Thyroid gland (tissue), 4 donors: ENCODE measurements at regions not wholly inside any gene's neighbourhood (a gene's known extent, or its start where the extent isn't known, plus 50 kb on each side); places are given as distances from the start of the nearest gene placed in this dataset.

ENCODE experiments used
- DNase-seq, 2 donors: peaks; one replicate each; pipeline ENCODE4 v3.0.0-alpha.2; 2019
- H3K27ac ChIP-seq, 3 donors: fragments of 200-600 bp; sonication (generic); 1 replicate in 2 of 3; 2 replicates in 1 of 3; pipeline ENCODE4 v1.5.1; 2016 to 2019; ENCODE audit warnings: mild to moderate bottlenecking in 1 of 3, moderate library complexity in 1 of 3
- H3K27me3 ChIP-seq: fragments of 200-600 bp; sonication (generic); one replicate; pipeline ENCODE4 v1.5.1; 2019
- H3K36me3 ChIP-seq, 2 donors: fragments of 200-600 bp; sonication (generic); one replicate each; pipeline ENCODE4 v1.5.1; 2016 to 2019
- H3K4me1 ChIP-seq, 2 donors: fragments of 200-600 bp; sonication (generic); one replicate each; pipeline ENCODE4 v1.5.1; 2017 to 2019
- H3K4me3 ChIP-seq, 3 donors: fragments of 200-600 bp; sonication (generic); replicated peaks in 1 of 3; 1 replicate in 2 of 3; 2 replicates in 1 of 3; pipeline ENCODE4 v1.5.1; 2016; ENCODE audit warnings: mild to moderate bottlenecking in 1 of 3
- H3K9me3 ChIP-seq: fragments of 200-600 bp; sonication (generic); one replicate; pipeline ENCODE4 v1.5.1; 2017
- POLR2A ChIP-seq, 2 donors: fragments of 450-650 bp; IDR thresholded peaks; one replicate each; pipeline ENCODE4 v1.6.1; 2017; ENCODE audit warnings: antibody characterized with exemption in 2 of 2, mild to moderate bottlenecking in 2 of 2, moderate library complexity in 1 of 2
- WGBS, 2 donors: methylation state at CpG; one replicate each; pipeline ENCODE4 v1.1.5; 2017; 5-methylcytosine and 5-hydroxymethylcytosine counted together
- intact Hi-C: fragments of 100-400 bp; cut with DNase I; formaldehyde crosslinking; loops from one replicate; pipeline ENCODE4 v1.15.1; 2023
- TF ChIP-seq, protein P1 (sequence below), 6 experiments: fragments of 200-600 bp in 3 of 6; fragments of 450-650 bp in 3 of 6; sonication (generic) in 3 of 6; IDR thresholded peaks; one replicate each; pipeline ENCODE4 v1.5.1; 2016 to 2019; ENCODE audit warnings: antibody characterized with exemption in 6 of 6, mild to moderate bottlenecking in 2 of 6, inconsistent platforms in 1 of 6, moderate library complexity in 1 of 6

DNA sequence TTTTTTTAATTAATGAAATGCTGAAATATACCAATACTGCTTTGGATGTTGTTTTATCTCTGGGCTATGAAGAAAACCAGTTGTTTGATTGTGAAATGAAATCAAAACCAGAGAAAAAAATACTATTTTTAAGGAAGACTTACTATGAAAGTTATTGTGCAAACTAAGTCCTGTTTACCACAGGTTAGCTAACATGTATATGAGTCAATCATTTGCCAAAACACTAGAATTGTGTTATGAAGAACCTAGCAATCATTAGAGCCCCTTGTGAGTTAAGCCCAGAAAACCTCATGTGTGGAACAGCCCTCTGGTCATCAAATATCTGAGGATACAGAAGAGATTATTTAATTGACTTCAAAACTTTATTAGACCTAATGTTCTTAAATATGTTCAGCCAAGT lies 83.7 kb downstream of the FAT3 start:
- intact Hi-C loops, result no loop called here
- H3K4me1 ChIP-seq, result no peaks in the 10 kb centered on the region
- H3K36me3 ChIP-seq, result no peaks in the 10 kb centered on the region
- no peaks in the 10 kb centered on the region for H3K9me3 ChIP-seq
- TF ChIP-seq, protein P1, sequence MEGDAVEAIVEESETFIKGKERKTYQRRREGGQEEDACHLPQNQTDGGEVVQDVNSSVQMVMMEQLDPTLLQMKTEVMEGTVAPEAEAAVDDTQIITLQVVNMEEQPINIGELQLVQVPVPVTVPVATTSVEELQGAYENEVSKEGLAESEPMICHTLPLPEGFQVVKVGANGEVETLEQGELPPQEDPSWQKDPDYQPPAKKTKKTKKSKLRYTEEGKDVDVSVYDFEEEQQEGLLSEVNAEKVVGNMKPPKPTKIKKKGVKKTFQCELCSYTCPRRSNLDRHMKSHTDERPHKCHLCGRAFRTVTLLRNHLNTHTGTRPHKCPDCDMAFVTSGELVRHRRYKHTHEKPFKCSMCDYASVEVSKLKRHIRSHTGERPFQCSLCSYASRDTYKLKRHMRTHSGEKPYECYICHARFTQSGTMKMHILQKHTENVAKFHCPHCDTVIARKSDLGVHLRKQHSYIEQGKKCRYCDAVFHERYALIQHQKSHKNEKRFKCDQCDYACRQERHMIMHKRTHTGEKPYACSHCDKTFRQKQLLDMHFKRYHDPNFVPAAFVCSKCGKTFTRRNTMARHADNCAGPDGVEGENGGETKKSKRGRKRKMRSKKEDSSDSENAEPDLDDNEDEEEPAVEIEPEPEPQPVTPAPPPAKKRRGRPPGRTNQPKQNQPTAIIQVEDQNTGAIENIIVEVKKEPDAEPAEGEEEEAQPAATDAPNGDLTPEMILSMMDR (IDR thresholded peaks at IDR 0.05), result no peak
- TF ChIP-seq POLR2A (IDR thresholded peaks at IDR 0.05), result no peak
- H3K27ac ChIP-seq, result no peak overlapping the region
- no peak overlapping the region for H3K4me3 ChIP-seq
- DNase-seq, result no peak
- H3K27me3 ChIP-seq, result no peaks in the 10 kb centered on the region

DNA sequence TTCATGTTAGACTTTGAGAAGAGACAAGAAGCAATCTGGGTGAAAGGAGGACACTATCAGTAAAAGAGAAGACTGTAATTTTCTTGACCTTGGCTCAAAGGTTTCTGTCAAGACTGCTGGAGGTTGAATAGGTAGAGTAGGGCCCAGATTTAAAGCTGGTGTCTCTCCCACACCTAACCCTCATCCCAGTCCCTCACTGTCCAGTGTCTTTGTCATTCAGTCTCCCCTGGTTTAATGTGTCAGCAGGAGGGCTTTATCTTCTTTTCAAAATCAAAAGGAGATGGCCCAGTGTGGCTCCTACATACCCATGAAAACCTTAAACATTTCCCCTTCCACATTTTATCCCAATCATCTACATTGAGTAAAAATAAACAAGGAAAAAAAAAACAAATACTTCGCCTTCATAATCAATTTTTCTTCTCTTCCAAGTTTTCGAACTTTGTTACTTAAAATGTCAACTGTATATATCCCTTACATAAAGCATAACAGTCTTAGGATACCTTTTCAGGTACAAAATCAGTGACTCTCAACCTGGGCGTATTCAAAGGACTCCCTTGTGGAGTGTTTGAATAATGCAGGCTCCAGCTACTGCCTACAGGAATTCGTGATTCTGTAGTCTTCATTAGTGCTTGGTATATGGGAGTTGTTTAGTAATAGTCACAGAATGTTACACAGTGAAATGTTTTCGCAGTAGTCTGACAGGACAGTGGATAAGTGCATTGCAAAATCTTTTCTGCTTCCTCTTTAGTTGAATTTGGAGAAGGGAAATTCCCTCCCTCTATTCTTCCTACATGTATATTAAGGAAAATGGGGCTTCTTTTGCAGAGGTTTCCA lies 87.2 kb downstream of the FAT3 start:
- H3K4me3 ChIP-seq, result no peak overlapping the region
- intact Hi-C loops, result no loop called here
- no peaks in the 10 kb centered on the region for H3K9me3 ChIP-seq
- WGBS, 2 donors, result 59 to 66% methylated on average over 5 of the region's 5 CpGs
- no peaks in the 10 kb centered on the region for H3K4me1 ChIP-seq
- H3K27ac ChIP-seq, result no peak overlapping the region
- no peaks in the 10 kb centered on the region for H3K27me3 ChIP-seq
- no peaks in the 10 kb centered on the region for H3K36me3 ChIP-seq
- TF ChIP-seq, protein P1 (IDR thresholded peaks at IDR 0.05), result no peak
- no peak for TF ChIP-seq POLR2A (IDR thresholded peaks at IDR 0.05)
- no peak for DNase-seq

DNA sequence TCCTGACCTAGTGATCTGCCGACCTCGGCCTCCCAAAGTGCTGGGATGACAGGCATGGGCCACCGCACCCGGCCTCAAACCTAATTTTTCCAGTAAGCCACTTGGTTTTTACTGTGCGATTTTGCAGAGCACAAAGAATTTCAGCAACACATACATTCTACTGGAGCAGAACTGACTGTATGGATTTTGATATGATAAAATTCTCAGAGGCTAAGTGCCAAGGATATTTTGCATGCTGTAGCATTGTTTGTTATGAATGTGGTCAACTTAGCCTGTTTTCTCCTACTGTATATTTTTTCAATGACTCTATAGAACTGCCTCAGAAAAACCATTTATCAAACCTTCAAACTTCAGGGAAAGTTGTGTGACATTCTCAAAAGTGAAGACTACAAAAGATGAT lies 89.2 kb downstream of the FAT3 start:
- Histone ChIP-seq H3K36me3 (no peaks in the 10 kb centered on the region), H3K9me3 (no peaks in the 10 kb centered on the region), H3K27me3 (no peaks in the 10 kb centered on the region), H3K4me3 (no peak overlapping the region), H3K4me1 (no peaks in the 10 kb centered on the region), H3K27ac (no peak overlapping the region)
- no peak for DNase-seq
- TF ChIP-seq POLR2A (IDR thresholded peaks at IDR 0.05), result no peak
- TF ChIP-seq, protein P1 (IDR thresholded peaks at IDR 0.05), result no peak
- WGBS, 2 donors, result 89 to 92% methylated on average over 5 of the region's 5 CpGs
- intact Hi-C loops, result no loop called here

DNA sequence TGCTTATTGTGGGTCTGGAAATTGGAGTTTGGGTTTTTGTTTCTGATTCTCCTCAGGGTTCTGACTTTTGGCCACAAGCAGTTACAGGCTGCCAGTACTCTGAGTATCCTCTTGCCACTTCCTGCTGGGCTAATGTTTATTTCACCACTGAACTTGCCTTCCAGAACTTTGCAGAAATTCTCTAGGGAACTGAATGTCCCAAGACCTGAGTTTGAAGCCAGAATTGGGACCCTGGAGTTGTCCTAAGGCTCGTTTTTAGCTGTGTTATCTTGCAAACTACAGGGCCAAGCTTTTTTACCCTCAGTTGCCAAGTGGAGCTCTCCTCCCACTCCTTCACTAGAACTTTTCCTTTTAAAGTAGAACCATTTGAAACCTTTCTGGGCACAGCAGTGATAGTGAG lies 89.9 kb downstream of the FAT3 start:
- DNase-seq, result no peak
- Histone ChIP-seq H3K27ac (no peak overlapping the region), H3K4me1 (no peaks in the 10 kb centered on the region), H3K4me3 (no peak overlapping the region), H3K27me3 (no peaks in the 10 kb centered on the region), H3K9me3 (no peaks in the 10 kb centered on the region), H3K36me3 (no peaks in the 10 kb centered on the region)
- 15 to 46% methylated on average over 1 of the region's 1 CpG for WGBS, 2 donors
- TF ChIP-seq POLR2A (IDR thresholded peaks at IDR 0.05), result no peak
- TF ChIP-seq, protein P1 (IDR thresholded peaks at IDR 0.05), result no peak
- intact Hi-C loops, result no loop called here

DNA sequence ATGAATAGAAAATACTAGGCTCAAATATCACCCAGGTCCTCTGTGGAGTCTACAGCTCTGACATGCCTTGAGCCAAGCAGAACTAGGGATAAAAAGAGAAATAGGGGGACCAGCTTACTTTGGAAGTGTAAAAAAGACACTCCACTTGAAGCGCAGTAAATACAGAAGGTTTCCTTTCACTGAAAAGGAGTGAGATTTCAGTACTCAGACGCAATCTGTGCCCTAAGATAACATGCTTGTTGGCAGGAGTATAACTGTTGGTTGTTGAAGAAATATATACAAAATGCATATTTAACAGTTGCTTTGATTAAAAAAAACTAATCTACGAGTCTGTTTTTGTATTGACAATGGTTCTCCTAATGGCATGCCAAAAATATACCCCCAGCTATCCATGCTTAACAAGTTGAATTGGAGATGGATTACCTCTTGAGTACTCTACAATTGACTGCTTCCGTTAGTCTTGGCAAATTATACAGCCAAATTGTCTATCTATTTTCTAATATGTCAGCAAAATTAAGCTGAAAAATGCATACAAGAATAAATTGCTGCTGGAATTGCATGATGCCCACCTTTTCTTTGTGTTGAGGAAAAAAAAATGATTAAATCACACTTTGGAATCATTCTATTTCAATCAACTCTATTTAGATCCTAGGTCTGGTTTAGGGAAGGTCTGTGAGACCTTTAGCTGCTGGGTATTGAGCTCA lies 91.6 kb downstream of the FAT3 start:
- no peaks in the 10 kb centered on the region for H3K9me3 ChIP-seq
- no peaks in the 10 kb centered on the region for H3K4me1 ChIP-seq
- H3K27me3 ChIP-seq, result no peaks in the 10 kb centered on the region
- TF ChIP-seq POLR2A (IDR thresholded peaks at IDR 0.05), result no peak
- TF ChIP-seq, protein P1 (IDR thresholded peaks at IDR 0.05), result no peak
- no peak overlapping the region for H3K27ac ChIP-seq
- H3K4me3 ChIP-seq, result no peak overlapping the region
- intact Hi-C loops, result no loop called here
- WGBS, 2 donors, result 44 to 49% methylated on average over 4 of the region's 4 CpGs
- DNase-seq, result no peak
- no peaks in the 10 kb centered on the region for H3K36me3 ChIP-seq
